Activated T-cell treated with anti-CD3 and anti-CD28 coated beads for 4 hours (primary cell): ENCODE measurements at regions not wholly inside any gene's neighbourhood (a gene's known extent, or its start where the extent isn't known, plus 50 kb on each side); places are given as distances from the start of the nearest gene placed in this dataset.

Source experiments
- DNase-seq: peaks from one replicate; pipeline ENCODE4 v3.0.0-alpha.2; 2020

DNA sequence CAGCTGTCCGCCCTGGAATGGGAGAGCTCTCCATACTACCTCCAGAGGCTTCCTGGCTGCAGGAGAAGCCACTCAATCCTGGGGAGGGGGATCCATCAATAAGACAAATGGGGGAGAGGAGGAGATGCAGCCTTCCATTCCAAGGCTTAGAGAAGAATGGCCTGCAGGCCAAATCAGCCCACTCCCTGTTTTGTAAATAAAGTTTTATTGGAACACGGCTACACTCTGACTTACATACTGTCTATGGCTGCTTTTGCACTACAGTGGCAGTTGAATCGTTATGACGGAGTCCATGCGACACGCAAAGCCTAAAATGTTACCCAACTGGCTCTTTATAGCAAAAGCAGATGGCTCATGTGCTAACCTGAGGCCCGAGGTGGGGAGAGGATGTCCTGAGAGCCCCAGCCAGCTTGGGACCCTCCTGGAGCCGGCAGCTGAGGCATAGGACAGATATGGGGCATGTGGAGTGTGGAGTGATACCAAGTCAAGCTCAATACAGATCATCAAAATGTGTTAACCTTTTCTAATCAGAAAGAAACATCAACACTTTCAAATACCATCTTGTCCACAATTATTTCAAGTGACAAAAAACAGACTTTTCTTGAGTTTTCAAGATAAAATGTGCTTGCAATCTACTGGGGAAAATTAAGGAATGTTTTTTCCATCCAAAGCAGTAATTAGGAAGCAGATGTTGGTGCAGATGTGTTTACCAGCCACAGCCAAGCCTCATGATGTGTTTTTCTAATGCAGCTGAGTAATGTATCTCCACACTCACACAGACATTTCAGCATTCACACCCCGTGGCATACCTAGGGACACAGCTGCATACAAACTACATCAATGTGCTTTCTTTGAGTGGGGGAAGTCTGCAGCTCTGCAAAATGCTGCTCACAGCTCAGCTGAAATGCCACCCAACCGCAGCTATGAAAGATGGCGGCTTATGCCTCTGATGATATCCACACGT, 181.6 kb downstream of the SHANK2 start:
- no peak for DNase-seq

DNA sequence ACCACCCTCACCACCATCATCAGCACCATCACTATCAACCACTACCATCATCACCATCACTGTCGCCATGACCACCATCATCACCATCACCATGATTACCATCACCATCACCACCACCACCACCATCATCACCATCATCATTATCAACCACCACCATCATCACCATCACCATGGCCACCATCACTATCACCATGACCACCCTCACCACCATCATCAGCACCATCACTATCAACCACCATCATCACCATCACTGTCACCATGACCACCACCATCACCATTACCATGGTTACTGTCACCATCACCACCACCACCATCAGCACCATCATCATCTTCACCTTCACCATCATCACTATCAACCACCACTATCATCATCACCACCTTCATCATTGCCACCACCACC, 183.4 kb downstream of the SHANK2 start:
- no peak for DNase-seq

DNA sequence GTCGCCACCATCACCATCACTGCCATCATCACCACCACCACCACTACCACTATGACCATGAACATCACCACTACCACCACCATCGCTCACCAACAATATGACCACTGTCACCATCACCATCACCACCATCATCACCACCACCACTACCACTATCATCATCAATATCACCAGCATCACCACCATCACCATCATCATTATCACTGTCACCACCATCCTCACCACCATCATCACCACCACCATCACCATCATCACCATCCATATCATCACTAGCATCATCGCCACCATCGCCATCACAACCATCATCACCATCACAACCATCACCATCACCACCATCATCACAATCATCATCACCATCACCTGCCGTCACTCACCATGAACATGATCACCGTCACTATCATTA, 184.6 kb downstream of the SHANK2 start:
- no peak for DNase-seq

DNA sequence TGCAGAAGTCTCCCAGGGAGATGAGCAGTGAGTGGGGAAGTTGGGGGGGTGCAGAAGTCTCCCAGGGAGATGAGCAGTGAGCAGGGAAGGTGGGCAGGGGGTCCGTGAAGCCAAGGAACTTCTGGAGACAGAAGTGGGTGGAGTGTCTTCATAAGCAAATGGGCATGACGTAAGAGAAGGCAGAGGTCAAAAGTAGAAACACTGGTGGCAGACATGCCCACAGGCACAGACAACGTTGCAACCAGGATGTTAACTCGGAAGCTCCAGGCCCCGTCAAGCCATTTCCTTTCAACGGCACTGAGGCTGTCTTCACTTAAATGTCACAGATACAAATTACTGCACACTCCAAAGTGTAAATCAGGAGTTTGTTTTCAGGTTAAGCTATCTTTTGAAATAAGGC, 186.1 kb downstream of the SHANK2 start:
- DNase-seq = no peak

DNA sequence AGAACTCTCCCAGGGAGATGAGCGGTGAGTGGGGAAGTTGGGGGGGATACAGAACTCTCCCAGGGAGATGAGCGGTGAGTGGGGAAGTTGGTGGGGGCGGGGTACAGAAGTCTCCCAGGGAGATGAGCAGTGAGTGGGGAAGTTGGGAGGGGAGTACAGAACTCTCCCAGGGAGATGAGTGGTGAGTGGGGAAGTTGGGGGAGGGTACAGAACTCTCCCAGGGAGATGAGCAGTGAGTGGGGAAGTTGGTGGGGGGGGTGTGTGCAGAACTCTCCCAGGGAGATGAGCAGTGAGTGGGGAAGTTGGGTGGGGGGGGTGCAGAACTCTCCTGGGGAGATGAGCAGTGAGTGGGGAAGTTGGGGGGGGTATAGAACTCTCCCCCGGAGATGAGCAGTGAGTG, 186.5 kb downstream of the SHANK2 start:
- DNase-seq = no peak

DNA sequence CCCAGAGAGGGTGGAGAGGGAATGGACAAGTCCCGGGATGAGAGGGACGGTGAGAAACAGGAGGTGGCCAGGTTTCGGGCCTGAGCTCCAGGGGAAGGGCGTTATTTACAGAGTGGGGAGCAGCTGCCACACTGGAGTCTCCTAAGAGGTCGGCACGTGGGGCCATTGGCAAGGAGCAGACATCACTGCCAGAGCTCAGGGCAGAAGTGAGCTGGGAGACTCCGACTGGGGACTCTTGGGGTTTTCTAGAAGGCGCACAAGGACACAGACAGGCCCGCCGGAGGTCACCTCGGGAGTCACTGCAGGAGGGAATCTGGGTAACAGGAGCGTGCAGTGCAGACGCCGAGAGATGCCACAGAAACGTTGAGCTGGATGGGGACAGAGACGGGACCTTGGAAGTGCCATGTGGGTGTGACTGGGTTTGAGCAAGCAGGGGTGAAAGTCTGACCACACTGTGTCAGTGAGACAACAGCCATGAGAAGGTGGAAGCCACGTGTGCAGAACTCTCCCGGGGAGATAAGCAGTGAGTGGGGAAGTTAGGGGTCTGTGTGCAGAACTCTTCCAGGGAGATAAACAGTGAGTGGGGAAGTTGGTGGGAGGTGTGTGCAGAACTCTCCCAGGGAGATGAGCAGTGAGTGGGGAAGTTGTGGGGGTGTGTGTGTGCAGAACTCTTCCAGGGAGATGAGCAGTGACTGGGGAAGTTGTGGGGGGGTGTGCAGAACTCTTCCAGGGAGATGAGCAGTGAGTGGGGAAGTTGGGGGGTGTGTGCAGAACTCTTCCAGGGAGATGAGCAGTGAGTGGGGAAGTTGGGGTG, 187.5 kb downstream of the SHANK2 start:
- DNase-seq = no peak

DNA sequence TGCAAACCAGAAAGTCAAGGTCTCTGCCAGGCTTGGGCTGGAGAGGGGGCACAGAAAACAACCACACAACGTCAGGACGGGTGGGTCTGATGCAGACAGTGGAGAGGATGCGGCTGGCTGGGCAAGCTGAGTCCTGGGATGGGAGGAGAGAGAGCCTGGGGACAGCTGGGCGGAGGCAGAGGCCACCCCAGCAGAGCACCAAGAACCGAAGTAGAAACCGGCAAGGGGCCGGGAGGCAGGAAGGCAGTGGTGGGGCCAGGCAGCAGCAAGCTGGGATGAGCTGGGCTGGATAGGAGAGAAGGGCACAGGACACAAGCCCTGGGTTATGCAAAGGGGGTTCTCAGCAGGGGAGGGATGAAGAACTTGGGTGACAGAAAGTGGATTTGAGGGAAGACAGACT, 188.2 kb downstream of the SHANK2 start:
- DNase-seq = no peak

DNA sequence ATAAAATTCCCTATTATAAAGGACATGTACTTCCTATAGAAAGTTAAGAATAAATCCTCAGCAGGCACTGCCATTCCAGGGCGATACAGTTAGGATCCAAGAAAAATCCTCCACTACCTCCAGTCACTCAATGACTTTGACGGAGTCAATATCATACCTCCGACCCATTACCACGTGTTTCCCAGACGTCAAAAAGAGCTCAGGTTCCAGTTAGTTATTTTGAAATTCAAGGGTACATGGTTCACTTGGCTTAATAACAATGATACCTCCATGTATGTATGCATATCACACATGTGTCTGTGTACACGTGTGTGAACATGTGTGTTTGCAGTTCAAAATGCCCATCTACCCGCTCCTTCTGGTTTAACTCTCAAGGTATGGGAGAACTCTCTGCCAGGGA, 189.2 kb downstream of the SHANK2 start:
- no peak for DNase-seq

DNA sequence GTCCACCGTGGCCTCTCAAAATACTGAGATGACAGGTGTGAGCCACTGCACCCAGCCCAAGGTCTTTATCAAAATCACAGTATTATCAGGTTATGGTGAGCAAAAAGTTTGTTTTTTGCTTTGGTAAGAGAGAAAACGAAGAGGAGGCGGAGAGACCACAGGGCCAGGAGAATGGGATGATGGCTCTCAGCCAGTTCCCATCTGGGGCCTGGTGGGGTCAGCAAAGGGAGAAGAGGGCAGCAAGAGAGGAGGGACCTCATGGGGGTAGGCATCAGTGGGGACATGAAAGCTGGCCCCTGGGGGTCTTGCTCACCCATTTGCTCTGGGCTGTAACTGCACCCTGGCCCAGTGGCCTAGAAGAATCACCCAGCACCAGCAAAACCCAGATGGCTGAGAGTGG, 190.2 kb downstream of the SHANK2 start:
- DNase-seq = no peak

DNA sequence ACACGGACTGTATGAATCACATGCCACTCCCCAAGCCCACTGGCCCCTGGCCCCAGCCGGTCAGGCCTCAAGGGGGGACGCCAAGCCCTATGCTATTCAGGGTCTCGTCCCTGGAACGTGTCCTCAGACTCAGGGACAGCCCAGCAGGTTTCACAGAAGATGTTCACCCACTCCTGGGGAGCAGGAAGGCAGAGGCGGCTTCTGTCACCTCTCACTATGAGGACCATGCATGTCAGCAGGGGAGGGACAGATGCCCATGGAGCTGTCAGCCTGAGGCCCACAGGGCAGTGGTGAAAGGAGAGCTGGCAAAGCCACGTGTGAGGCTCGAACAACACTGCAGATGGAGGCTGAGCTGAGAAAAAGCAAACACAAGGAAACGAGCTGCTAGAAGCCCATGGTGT, 192.0 kb downstream of the SHANK2 start:
- DNase-seq = no peak

DNA sequence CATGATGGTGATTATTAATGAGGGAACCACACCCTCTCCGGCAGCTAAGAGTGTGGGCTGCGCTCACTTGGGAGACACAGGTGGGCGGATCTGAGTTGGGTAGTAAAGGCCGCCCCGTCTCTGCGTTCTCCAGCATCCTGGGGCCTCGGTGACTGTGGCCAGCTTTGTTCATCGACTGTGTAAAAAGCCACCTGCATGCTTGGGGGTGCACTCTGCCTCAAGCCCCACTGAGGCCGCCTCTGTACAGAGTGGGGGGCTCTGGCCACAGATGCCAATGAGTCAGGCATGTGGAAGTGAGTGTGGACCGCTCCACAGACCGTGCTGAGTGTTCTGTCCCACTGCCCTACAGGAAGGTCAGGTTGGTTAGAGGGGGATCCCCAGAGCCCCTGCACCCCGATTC, 192.7 kb downstream of the SHANK2 start:
- no peak for DNase-seq

DNA sequence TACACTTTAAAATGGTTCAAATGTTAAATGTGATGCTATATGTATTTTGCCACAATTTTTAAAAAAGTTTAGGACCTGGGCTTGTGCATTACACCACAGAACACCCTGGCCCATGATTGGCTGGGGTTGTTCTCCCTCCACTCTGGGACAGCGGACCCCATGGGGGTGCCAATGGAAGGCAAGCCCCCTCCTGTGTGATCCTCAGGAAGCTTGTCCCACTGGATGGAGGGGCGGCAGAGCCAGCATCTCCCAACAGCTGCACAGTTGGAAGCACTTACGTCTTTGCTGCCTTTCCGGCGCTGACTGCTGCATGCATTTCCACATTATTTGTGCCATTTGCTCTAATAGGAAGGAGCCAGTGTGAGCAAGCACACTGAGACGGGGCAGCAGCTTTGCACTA, 196.5 kb downstream of the SHANK2 start:
- DNase-seq = no peak
